ENCODE measurements at regions not wholly inside any gene's neighbourhood (a gene's known extent, or its start where the extent isn't known, plus 50 kb on each side); places are given as distances from the start of the nearest gene placed in this dataset.

DNA sequence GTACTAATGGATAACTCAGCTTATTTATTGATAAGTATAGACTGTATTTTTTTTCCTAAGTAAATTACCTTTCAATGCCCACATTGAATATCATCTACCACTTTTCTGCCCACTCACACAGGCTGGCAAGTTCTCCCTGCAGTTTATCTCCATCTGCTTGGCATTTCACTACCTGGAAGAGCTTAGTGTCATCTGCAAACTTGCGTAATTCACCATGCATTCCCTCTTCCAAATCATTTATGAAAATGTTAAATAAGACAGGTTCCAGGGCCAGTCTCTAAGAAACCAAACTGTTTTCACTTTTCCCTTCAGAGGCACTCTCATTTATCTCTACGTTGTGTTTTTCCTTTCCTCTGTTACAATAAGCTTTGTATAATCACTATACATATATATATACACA lies 1076.6 kb downstream of the IGSF11 start:
- H3K4me1 ChIP-seq (ENCODE audit: low read depth): no peaks in the 10 kb centered on the region

DNA sequence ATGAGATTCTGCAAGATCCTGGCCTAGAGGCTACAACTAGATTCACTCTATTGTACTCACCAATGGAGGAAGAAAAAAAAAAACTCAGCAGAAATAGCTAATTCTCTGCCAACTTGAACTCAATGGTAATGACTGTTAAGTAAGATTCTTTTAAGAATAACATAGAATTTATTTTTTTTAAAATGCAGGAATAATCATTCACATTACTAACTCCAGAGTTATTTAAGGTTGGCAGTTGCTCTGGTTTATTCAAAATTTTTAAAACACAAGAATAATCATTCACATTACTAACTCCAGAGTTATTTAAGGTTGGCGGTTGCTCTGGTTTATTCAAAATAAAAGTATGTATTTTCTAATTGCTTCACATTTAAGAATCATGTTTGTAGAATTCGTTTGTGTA lies 1071.9 kb downstream of the IGSF11 start:
- H3K4me1 ChIP-seq (ENCODE audit: low read depth): no peaks in the 10 kb centered on the region
- H3K36me3 ChIP-seq: no peaks in the 10 kb centered on the region
- H3K27ac ChIP-seq: no peak overlapping the region
- no peak for DNase-seq (ENCODE audit: low read depth in 1 of 2, low spot score in 1 of 2)
- H3K27me3 ChIP-seq: no peaks in the 10 kb centered on the region
- TF ChIP-seq, protein P1, sequence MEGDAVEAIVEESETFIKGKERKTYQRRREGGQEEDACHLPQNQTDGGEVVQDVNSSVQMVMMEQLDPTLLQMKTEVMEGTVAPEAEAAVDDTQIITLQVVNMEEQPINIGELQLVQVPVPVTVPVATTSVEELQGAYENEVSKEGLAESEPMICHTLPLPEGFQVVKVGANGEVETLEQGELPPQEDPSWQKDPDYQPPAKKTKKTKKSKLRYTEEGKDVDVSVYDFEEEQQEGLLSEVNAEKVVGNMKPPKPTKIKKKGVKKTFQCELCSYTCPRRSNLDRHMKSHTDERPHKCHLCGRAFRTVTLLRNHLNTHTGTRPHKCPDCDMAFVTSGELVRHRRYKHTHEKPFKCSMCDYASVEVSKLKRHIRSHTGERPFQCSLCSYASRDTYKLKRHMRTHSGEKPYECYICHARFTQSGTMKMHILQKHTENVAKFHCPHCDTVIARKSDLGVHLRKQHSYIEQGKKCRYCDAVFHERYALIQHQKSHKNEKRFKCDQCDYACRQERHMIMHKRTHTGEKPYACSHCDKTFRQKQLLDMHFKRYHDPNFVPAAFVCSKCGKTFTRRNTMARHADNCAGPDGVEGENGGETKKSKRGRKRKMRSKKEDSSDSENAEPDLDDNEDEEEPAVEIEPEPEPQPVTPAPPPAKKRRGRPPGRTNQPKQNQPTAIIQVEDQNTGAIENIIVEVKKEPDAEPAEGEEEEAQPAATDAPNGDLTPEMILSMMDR (IDR thresholded peaks at IDR 0.05; ENCODE audit: low read depth, low read length): no peak
- H3K9me3 ChIP-seq (ENCODE audit: low read depth): no peaks in the 10 kb centered on the region
- H3K4me3 ChIP-seq: no peak overlapping the region

More for the DNA sequence above, 1076.6 kb downstream of the IGSF11 start:
- DNase-seq (ENCODE audit: low read depth in 1 of 2, low spot score in 1 of 2): no peak
- H3K27ac ChIP-seq: no peak overlapping the region
- H3K36me3 ChIP-seq: no peaks in the 10 kb centered on the region
- TF ChIP-seq, protein P1 (IDR thresholded peaks at IDR 0.05; ENCODE audit: low read depth, low read length): no peak
- H3K27me3 ChIP-seq: no peaks in the 10 kb centered on the region
- H3K9me3 ChIP-seq (ENCODE audit: low read depth): no peaks in the 10 kb centered on the region
- H3K4me3 ChIP-seq: no peak overlapping the region

DNA sequence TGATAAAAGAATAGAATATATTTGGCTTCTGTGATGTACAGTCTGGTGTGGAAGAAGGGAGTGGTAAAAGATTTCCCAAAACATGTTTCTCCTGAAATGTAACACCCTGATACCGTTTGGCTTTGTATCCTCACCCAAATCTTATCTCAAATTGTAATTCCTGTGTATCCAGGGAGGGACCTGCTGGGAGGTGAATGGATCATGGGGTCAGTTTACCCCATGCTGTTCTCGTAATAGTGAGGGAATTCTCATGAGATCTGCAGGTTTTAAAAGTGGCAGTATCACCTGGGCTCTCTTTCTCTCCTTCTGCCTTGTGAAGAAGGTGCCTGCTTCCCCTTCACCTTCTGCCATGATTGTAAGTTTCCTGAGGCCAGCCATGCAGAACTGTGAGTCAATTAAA lies 1070.8 kb downstream of the IGSF11 start:
- Histone ChIP-seq H3K9me3 (ENCODE audit: low read depth) (no peaks in the 10 kb centered on the region), H3K27ac (no peak overlapping the region), H3K27me3 (no peaks in the 10 kb centered on the region), H3K4me1 (ENCODE audit: low read depth) (no peaks in the 10 kb centered on the region), H3K4me3 (no peak overlapping the region), H3K36me3 (no peaks in the 10 kb centered on the region)
- TF ChIP-seq, protein P1 (IDR thresholded peaks at IDR 0.05; ENCODE audit: low read depth, low read length): no peak
- DNase-seq (ENCODE audit: low read depth in 1 of 2, low spot score in 1 of 2): no peak

DNA sequence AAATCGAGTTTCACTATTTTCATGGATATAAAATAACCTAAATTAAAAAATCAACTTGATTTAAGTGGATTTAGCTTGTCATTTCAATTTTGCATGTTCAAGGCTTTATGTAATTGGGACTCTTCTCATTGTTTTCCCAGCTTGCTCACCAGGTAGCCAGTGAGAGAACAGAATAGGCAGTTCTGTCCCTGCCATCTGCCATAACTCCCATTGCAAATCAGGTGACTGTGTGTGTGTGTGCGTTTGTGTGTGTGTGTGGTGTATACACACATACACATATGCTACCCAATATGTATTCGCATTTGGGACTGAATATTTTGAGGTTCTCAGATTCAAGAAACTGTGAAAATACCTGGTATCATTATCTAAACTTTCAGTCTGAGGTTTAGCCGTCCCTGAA lies 1069.8 kb downstream of the IGSF11 start:
- H3K36me3 ChIP-seq: no peaks in the 10 kb centered on the region
- TF ChIP-seq, protein P1 (IDR thresholded peaks at IDR 0.05; ENCODE audit: low read depth, low read length): no peak

DNA sequence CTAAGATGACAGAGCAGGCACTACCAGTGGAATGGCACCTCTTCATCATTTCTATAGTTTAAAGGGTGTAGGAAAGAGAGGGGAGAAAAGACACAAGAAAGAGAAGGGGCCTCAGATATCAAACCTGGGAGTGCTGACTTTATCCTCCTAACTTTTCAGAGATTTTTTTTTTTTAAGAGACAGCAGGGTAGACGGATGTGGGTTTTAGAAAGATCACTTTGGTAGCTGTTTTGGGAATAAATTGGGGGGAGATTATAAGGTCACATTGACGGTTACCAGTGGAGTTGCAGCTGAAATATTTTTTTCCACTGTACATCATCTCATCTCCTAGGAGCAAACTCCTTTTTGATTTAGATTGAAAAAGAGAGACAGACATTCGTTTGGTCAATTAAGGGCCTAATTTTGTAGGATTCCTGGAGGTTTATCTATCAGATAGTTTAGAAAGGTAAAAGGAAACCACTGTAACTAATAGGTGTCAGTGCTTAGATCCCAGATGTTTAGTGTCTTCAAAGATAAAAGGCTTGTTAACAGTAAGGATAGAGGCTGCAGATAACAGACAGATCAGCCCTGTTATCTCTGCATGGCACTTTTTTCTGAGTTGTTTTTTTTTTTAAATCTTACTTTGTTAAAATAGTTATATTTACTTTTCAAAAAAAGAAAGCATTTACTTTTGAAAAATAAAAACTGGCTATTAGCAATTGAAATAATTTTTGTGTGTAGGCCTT lies 1057.0 kb downstream of the IGSF11 start:
- Histone ChIP-seq H3K9me3 (ENCODE audit: low read depth) (no peaks in the 10 kb centered on the region), H3K4me3 (no peak overlapping the region), H3K36me3 (no peaks in the 10 kb centered on the region), H3K27me3 (no peaks in the 10 kb centered on the region), H3K27ac (no peak overlapping the region), H3K4me1 (ENCODE audit: low read depth) (no peaks in the 10 kb centered on the region)
- TF ChIP-seq, protein P1 (IDR thresholded peaks at IDR 0.05; ENCODE audit: low read depth, low read length): no peak
- DNase-seq (ENCODE audit: low read depth in 1 of 2, low spot score in 1 of 2): no peak

More for the DNA sequence above, 1069.8 kb downstream of the IGSF11 start:
- DNase-seq (ENCODE audit: low read depth in 1 of 2, low spot score in 1 of 2): no peak
- Histone ChIP-seq H3K27me3 (no peaks in the 10 kb centered on the region), H3K4me3 (no peak overlapping the region), H3K4me1 (ENCODE audit: low read depth) (no peaks in the 10 kb centered on the region), H3K27ac (no peak overlapping the region), H3K9me3 (ENCODE audit: low read depth) (no peaks in the 10 kb centered on the region)

Data from cardiac muscle cell (in vitro differentiated cells and primary cell).